NB4 (cell line): ENCODE measurements at regions not wholly inside any gene's neighbourhood (a gene's known extent, or its start where the extent isn't known, plus 50 kb on each side); places are given as distances from the start of the nearest gene placed in this dataset.
"Not testable (repeated sequence)": the region's sequence is repeated elsewhere in the genome, so short reads cannot be mapped to it uniquely, and the experiment has no call there.

Source experiments
- MAX ChIP-seq: IDR thresholded peaks from 2 replicates; pipeline ENCODE4 v1.6.1; 2011; ENCODE audit warnings: low read depth, low read length
- MYC ChIP-seq: IDR thresholded peaks from 2 replicates; pipeline ENCODE4 v1.6.1; 2011; ENCODE audit warnings: low read depth, low read length
- POLR2A ChIP-seq: IDR thresholded peaks from 2 replicates; pipeline ENCODE4 v1.6.1; 2011; ENCODE audit warnings: mild to moderate bottlenecking; ENCODE audit not compliant: insufficient read length; ENCODE audit errors: extremely low read depth
- TF ChIP-seq, protein P1 (sequence below): IDR thresholded peaks from one replicate; pipeline ENCODE4 v1.5.1; 2012; ENCODE audit warnings: low read depth, low read length

- not testable (repeated sequence) for TF ChIP-seq POLR2A, MYC, MAX
- TF ChIP-seq, protein P1, sequence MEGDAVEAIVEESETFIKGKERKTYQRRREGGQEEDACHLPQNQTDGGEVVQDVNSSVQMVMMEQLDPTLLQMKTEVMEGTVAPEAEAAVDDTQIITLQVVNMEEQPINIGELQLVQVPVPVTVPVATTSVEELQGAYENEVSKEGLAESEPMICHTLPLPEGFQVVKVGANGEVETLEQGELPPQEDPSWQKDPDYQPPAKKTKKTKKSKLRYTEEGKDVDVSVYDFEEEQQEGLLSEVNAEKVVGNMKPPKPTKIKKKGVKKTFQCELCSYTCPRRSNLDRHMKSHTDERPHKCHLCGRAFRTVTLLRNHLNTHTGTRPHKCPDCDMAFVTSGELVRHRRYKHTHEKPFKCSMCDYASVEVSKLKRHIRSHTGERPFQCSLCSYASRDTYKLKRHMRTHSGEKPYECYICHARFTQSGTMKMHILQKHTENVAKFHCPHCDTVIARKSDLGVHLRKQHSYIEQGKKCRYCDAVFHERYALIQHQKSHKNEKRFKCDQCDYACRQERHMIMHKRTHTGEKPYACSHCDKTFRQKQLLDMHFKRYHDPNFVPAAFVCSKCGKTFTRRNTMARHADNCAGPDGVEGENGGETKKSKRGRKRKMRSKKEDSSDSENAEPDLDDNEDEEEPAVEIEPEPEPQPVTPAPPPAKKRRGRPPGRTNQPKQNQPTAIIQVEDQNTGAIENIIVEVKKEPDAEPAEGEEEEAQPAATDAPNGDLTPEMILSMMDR: not testable (repeated sequence)
Measured at GRCh38 chrX:84846541-84846940, 157.1 kb upstream of the APOOL start.
